ENCODE measurements at regions not wholly inside any gene's neighbourhood (a gene's known extent, or its start where the extent isn't known, plus 50 kb on each side); places are given as distances from the start of the nearest gene placed in this dataset.

- TF ChIP-seq EZH2phosphoT487 (IDR thresholded peaks at IDR 0.05; ENCODE audit: insufficient read depth, low read depth) (no peak), EZH2 (IDR thresholded peaks at IDR 0.05; ENCODE audit: insufficient read depth, poor library complexity, severe bottlenecking) (no peak)
Observed at GRCh38 chr10:125235093-125236069, 75.0 kb upstream of the CTBP2 start.
